ENCODE measurements at regions not wholly inside any gene's neighbourhood (a gene's known extent, or its start where the extent isn't known, plus 50 kb on each side); places are given as distances from the start of the nearest gene placed in this dataset.

GRCh38 chr6:11363881-11364576 is 131.6 kb upstream of the NEDD9 start:
- TF ChIP-seq, protein P1, sequence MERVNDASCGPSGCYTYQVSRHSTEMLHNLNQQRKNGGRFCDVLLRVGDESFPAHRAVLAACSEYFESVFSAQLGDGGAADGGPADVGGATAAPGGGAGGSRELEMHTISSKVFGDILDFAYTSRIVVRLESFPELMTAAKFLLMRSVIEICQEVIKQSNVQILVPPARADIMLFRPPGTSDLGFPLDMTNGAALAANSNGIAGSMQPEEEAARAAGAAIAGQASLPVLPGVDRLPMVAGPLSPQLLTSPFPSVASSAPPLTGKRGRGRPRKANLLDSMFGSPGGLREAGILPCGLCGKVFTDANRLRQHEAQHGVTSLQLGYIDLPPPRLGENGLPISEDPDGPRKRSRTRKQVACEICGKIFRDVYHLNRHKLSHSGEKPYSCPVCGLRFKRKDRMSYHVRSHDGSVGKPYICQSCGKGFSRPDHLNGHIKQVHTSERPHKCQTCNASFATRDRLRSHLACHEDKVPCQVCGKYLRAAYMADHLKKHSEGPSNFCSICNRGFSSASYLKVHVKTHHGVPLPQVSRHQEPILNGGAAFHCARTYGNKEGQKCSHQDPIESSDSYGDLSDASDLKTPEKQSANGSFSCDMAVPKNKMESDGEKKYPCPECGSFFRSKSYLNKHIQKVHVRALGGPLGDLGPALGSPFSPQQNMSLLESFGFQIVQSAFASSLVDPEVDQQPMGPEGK (CRISPR knock-in tag; IDR thresholded peaks at IDR 0.05; ENCODE audit: borderline replicate concordance), result no peak
- no peak for TF ChIP-seq ZNF8 (CRISPR knock-in tag; IDR thresholded peaks at IDR 0.05)
- no peak for TF ChIP-seq ARNTL (CRISPR knock-in tag; IDR thresholded peaks at IDR 0.05; ENCODE audit: borderline replicate concordance, low read depth)
- no peak for TF ChIP-seq ZFP30 (CRISPR knock-in tag; IDR thresholded peaks at IDR 0.05)
- TF ChIP-seq BACH2 (CRISPR knock-in tag; IDR thresholded peaks at IDR 0.05; ENCODE audit: borderline replicate concordance), result no peak
- no peak for TF ChIP-seq ZC3H10 (CRISPR knock-in tag; IDR thresholded peaks at IDR 0.05)
- TF ChIP-seq GLIS3 (CRISPR knock-in tag; IDR thresholded peaks at IDR 0.05), result no peak
- no peak for TF ChIP-seq CREB5 (CRISPR knock-in tag; IDR thresholded peaks at IDR 0.05; ENCODE audit: low read depth)
- no peak for TF ChIP-seq PPARA (CRISPR knock-in tag; IDR thresholded peaks at IDR 0.05; ENCODE audit: borderline replicate concordance)
- no peak for TF ChIP-seq RARB (CRISPR knock-in tag; IDR thresholded peaks at IDR 0.05)
- no peak for TF ChIP-seq ZNF70 (CRISPR knock-in tag; IDR thresholded peaks at IDR 0.05)
